ENCODE measurements at regions not wholly inside any gene's neighbourhood (a gene's known extent, or its start where the extent isn't known, plus 50 kb on each side); places are given as distances from the start of the nearest gene placed in this dataset.

- ATAC-seq (no peak), DNase-seq (no peak)
- Histone ChIP-seq H3K27ac (no peak overlapping the region), H3K4me1 (no peaks in the 10 kb centered on the region), H3K4me3 (no peak overlapping the region), H3K27me3 (ENCODE audit: insufficient read depth in 3 of 3, low read length in 2 of 3) (no peaks in the 10 kb centered on the region), H3K36me3 (ENCODE audit: insufficient read depth in 1 of 2, low read depth in 1 of 2) (no peaks in the 10 kb centered on the region), H3K9me3 (no peaks in the 10 kb centered on the region)
- intact Hi-C loops (cut with DNase I): no loop called here
- TF ChIP-seq CTCF (IDR thresholded peaks at IDR 0.05): no peak
- 70 to 76% (median 73%) methylated on average over 4 of the region's 4 CpGs for WGBS, 3 donors
These were observed 340.2 kb downstream of the KIF20B start for GRCh38 chr10:90041585-90041984.

DNA sequence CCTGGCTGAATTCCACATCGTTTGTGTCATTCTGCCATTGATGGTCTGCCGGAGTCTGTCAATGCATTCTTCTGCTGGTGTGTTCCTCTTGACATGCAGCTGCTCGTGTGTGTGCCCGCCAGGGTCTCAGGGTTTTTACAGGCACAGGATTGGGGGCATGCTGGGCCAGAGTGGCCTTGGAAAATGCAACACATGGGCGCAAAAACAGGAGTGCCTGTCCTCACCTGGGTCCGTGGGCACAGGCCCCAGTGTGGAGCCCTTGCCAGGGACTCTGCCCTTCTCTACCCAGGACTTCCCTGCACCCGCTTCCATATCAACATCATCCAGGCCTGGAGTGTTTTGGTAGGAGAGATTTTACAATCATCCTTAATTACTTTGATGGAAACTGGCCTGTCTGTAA is 340.7 kb downstream of the KIF20B start:
- Histone ChIP-seq H3K9me3 (no peaks in the 10 kb centered on the region), H3K4me1 (no peaks in the 10 kb centered on the region), H3K27me3 (ENCODE audit: insufficient read depth in 3 of 3, low read length in 2 of 3) (no peaks in the 10 kb centered on the region), H3K36me3 (ENCODE audit: insufficient read depth in 1 of 2, low read depth in 1 of 2) (no peaks in the 10 kb centered on the region), H3K27ac (no peak overlapping the region), H3K4me3 (no peak overlapping the region)
- WGBS, 3 donors: 51 to 54% (median 51%) methylated on average over 7 of the region's 7 CpGs
- no peak for DNase-seq
- ATAC-seq: no peak
- intact Hi-C loops (cut with DNase I): no loop called here
- TF ChIP-seq CTCF (IDR thresholded peaks at IDR 0.05): no peak

- WGBS, 3 donors: 76 to 86% (median 82%) methylated on average over 3 of the region's 3 CpGs
- H3K36me3 ChIP-seq (ENCODE audit: insufficient read depth in 1 of 2, low read depth in 1 of 2): no peaks in the 10 kb centered on the region
- no peak for TF ChIP-seq CTCF (IDR thresholded peaks at IDR 0.05)
- intact Hi-C loops (cut with DNase I): no loop called here
- H3K4me1 ChIP-seq: no peaks in the 10 kb centered on the region
- ATAC-seq (no peak), DNase-seq (no peak)
- no peaks in the 10 kb centered on the region for H3K9me3 ChIP-seq
- H3K27ac ChIP-seq: no peak overlapping the region
- no peaks in the 10 kb centered on the region for H3K27me3 ChIP-seq (ENCODE audit: insufficient read depth in 3 of 3, low read length in 2 of 3)
- no peak overlapping the region for H3K4me3 ChIP-seq
These were observed 345.9 kb downstream of the KIF20B start for GRCh38 chr10:90047243-90047729.

DNA sequence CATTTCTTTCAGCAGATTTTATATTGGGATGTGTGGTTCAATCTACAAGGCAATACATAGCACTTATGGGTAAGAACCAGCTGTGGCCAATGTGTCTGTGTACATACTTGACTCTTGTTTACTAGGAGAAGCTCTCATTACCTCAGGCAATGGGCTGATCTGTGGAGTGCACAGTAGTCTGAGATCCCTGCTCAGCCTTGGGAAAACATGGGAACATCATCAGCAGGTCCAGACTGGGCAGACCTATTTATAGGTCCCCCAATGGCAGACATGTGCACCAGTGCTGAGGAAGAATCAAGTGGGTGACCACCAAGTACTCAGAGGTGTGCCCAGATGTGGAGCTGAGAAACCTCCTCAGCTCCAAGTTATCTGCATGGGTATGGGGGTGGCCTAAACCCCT is 349.7 kb downstream of the KIF20B start:
- Histone ChIP-seq H3K4me3 (no peak overlapping the region), H3K9me3 (no peaks in the 10 kb centered on the region), H3K36me3 (ENCODE audit: insufficient read depth in 1 of 2, low read depth in 1 of 2) (no peaks in the 10 kb centered on the region), H3K27ac (no peak overlapping the region), H3K27me3 (ENCODE audit: insufficient read depth in 3 of 3, low read length in 2 of 3) (no peaks in the 10 kb centered on the region), H3K4me1 (no peaks in the 10 kb centered on the region)
- intact Hi-C loops (cut with DNase I): no loop called here
- TF ChIP-seq CTCF (IDR thresholded peaks at IDR 0.05): no peak
- ATAC-seq (no peak), DNase-seq (no peak)

GRCh38 chr10:90051474-90051873 is 350.1 kb downstream of the KIF20B start:
- H3K9me3 ChIP-seq: no peaks in the 10 kb centered on the region
- H3K27me3 ChIP-seq (ENCODE audit: insufficient read depth in 3 of 3, low read length in 2 of 3): no peaks in the 10 kb centered on the region
- H3K27ac ChIP-seq: no peak overlapping the region
- H3K36me3 ChIP-seq (ENCODE audit: insufficient read depth in 1 of 2, low read depth in 1 of 2): no peaks in the 10 kb centered on the region
- intact Hi-C loops (cut with DNase I): no loop called here
- ATAC-seq: no peak
- no peaks in the 10 kb centered on the region for H3K4me1 ChIP-seq
- TF ChIP-seq CTCF (IDR thresholded peaks at IDR 0.05): no peak
- DNase-seq: no peak
- no peak overlapping the region for H3K4me3 ChIP-seq
